GM12872 (cell line): ENCODE measurements at regions not wholly inside any gene's neighbourhood (a gene's known extent, or its start where the extent isn't known, plus 50 kb on each side); places are given as distances from the start of the nearest gene placed in this dataset.

Experiments used
- CTCF ChIP-seq: IDR thresholded peaks from 3 replicates; pipeline ENCODE4 v1.5.1; 2011; ENCODE audit warnings: low read depth, mild to moderate bottlenecking, low read length, moderate library complexity; ENCODE audit not compliant: insufficient read depth

GRCh38 chr5:85998656-85999055, 619.1 kb upstream of the COX7C start:
- TF ChIP-seq CTCF: no peak

DNA sequence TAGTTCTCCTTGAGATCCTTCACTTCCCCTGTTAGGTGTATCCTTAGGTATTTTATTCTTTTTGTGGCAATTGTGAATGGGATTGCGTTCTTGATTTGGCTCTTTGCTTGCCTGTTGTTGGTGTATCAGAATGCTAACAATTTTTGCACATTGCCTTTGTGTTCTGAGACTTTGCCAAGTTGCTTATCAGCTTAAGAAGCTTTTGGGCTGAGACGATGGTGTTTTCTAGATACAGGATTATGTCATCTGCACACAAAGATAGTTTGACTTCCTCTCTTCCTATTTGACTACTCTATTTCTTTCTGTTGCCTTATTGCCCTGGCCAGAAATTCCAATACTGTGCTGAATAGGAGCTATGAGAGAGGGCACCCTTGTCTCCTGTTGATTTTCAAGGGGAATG, 609.4 kb upstream of the COX7C start:
- TF ChIP-seq CTCF: no peak

- TF ChIP-seq CTCF: no peak
Observed at GRCh38 chr5:86008704-86009103, 609.0 kb upstream of the COX7C start.

- no peak for TF ChIP-seq CTCF
Observed at GRCh38 chr5:86011937-86012336, 605.8 kb upstream of the COX7C start.

DNA sequence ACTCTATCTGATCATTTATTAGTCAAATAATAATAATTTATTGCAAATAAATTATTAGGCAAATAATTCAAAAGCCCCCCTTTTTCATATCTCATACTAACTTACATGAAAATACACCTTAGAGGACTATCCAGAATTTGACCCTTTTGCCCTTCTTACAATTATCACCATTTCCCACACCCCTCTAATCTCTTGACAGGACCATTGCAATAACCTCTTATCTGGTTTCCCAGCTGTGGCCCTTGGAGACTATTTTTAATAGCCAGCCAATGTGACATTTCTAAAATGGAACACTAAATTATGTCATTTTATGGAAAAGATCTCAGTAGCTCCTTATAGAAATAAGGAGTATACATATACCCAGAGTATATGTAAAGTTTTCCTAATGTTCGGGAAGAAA, 588.4 kb upstream of the COX7C start:
- no peak for TF ChIP-seq CTCF

- no peak for TF ChIP-seq CTCF
Observed at GRCh38 chr5:86030753-86031152, 587.0 kb upstream of the COX7C start.

DNA sequence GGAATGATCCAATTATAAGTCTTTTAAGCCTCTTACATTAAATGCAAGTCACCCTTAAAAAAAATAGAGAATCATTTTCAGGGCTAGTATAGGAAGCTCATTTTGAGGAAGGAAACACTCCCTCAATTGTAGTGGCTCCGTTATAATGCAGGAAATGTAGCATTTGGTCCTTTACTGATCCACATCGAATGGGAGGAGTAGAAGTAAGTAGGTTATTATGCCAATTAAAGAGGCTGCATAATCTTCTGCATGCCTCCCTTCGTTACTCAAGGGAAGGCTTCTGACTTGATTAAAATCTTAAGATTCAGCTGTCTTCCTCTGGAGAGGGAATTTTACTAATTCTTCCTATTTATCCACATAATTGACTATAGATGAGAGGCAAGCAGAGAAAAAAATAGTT, 579.2 kb upstream of the COX7C start:
- no peak for TF ChIP-seq CTCF

DNA sequence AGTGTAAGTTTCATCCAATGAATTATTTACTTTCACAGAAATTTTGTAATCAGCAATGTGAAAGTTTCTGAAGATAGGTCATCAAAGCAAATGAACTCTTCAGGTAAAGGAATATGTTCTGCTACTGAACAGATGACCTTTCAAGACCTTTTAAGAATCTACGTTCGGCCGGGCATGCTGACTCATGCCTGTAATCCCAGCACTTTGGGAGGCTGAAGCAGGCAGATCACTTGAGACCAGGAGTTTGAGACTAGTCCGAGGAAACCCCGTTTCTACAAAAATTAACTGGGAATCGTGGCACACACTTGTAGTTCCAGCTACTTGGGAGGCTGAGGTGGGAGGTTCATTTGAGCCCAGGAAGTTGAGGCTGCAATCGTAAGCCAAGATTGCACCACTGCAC, 578.4 kb upstream of the COX7C start:
- no peak for TF ChIP-seq CTCF
